Caco-2 (cell line): ENCODE measurements at regions not wholly inside any gene's neighbourhood (a gene's known extent, or its start where the extent isn't known, plus 50 kb on each side); places are given as distances from the start of the nearest gene placed in this dataset.

ENCODE experiments used
- BruUV-seq: library from RNA; stranded (reverse); fragments of 400-500 nt; replicated peaks from 2 replicates; lab custom pipeline; 2021; lab: Mats Ljungman, UMichigan
- CTCF ChIA-PET: fragments of 300-600 bp; sonication (Branson Sonifier 250); formaldehyde crosslinking; loops from one replicate; lab custom pipeline; 2022; ENCODE audit warnings: antibody characterized with exemption; lab: Charles Lee
- POLR2A ChIA-PET: fragments of 300-600 bp; sonication (Branson Sonifier 250); formaldehyde crosslinking; loops from one replicate; lab custom pipeline; 2022; ENCODE audit warnings: antibody characterized with exemption; lab: Charles Lee
- DNase-seq, 2 experiments: peaks; one replicate each; pipeline versions ENCODE4 v3.0.0 to v3.0.0-alpha.2; 2020 to 2022
- H3K27me3 ChIP-seq: replicated peaks from 2 replicates; pipeline ENCODE4 v1.6.0; 2011; ENCODE audit warnings: low read length; ENCODE audit not compliant: control insufficient read depth, insufficient read depth
- H3K36me3 ChIP-seq: 2 replicates; pipeline ENCODE4 v1.5.1; 2011; ENCODE audit warnings: low read length; ENCODE audit not compliant: control insufficient read depth, insufficient read depth
- H3K4me1 ChIP-seq: fragments of 250-450 bp; sonication (Bioruptor Pico); 2 replicates; pipeline ENCODE4 v1.5.1; 2020; ENCODE audit warnings: mild to moderate bottlenecking
- H3K4me3 ChIP-seq: 2 replicates; pipeline ENCODE4 v1.5.1; 2011; ENCODE audit warnings: low read depth, mild to moderate bottlenecking, control low read depth, low read length
- H3K9me3 ChIP-seq: fragments of 250-450 bp; sonication (Bioruptor Pico); 2 replicates; pipeline ENCODE4 v1.5.1; 2020; ENCODE audit warnings: mild to moderate bottlenecking, moderate library complexity
- H3K27ac Mint-ChIP-seq: one replicate; pipeline ENCODE4 v1.8.0; 2022; ENCODE audit warnings: mixed read lengths; ENCODE audit not compliant: unreplicated experiment
- H3K27me3 Mint-ChIP-seq: one replicate; pipeline ENCODE4 v1.8.0; 2022; ENCODE audit warnings: mixed read lengths; ENCODE audit not compliant: insufficient read depth, unreplicated experiment
- H3K36me3 Mint-ChIP-seq: one replicate; pipeline ENCODE4 v1.8.0; 2022; ENCODE audit warnings: mild to moderate bottlenecking, mixed read lengths; ENCODE audit not compliant: insufficient read depth, unreplicated experiment
- H3K4me1 Mint-ChIP-seq: one replicate; pipeline ENCODE4 v1.8.0; 2022; ENCODE audit warnings: low read depth, mixed read lengths; ENCODE audit not compliant: unreplicated experiment
- H3K4me3 Mint-ChIP-seq: one replicate; pipeline ENCODE4 v1.8.0; 2022; ENCODE audit warnings: mild to moderate bottlenecking, moderate library complexity, mixed read lengths; ENCODE audit not compliant: unreplicated experiment
- H3K9me3 Mint-ChIP-seq: one replicate; pipeline ENCODE4 v1.8.0; 2022; ENCODE audit warnings: mixed read lengths; ENCODE audit not compliant: unreplicated experiment
- CTCF ChIP-seq, 2 experiments: fragments of 200-600 bp in 1 of 2; IDR thresholded peaks; 1 replicate in 1 of 2; 2 replicates in 1 of 2; pipeline versions ENCODE4 v1.5.1 to v1.8.0; 2011 to 2022; ENCODE audit warnings: antibody characterized with exemption in 1 of 2, control low read depth in 1 of 2, inconsistent platforms in 1 of 2, low read depth in 1 of 2, low read length in 1 of 2, mild to moderate bottlenecking in 1 of 2, moderate library complexity in 1 of 2; ENCODE audit not compliant: insufficient read depth in 1 of 2, severe bottlenecking in 1 of 2, unreplicated experiment in 1 of 2
- intact Hi-C: fragments of 100-400 bp; cut with micrococcal nuclease; formaldehyde crosslinking; loops from one replicate; pipeline ENCODE4 v1.10.0; 2022; ENCODE audit not compliant: unreplicated experiment

DNA sequence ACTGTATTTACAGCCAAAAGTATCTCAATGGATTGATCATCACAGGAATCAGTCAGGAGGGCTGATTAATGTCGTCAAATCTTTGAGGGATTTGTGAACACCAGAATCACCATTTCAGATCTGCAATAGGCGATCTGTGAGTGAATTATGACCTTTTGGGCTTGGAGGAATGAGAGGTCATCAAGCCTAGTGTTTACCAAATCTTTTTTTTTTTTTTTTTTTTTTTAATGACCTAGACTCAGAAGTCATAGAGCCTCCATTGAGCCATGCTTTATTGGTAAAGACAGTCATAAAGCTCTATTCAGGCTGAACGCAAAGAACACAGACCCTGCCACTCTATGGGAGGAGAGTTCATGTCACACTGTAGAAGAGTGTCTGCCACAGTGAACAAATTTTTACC lies 97.7 kb downstream of the SOCS6 start:
- H3K27me3 ChIP-seq: no peaks in the 10 kb centered on the region
- CTCF ChIA-PET: no interaction called here
- peaks cover 9% of the 10 kb centered on the region; the same call in 1 of the 2 replicates for H3K4me1 ChIP-seq
- H3K9me3 ChIP-seq: no peaks in the 10 kb centered on the region
- intact Hi-C loops: no loop called here
- Mint-ChIP-seq H3K36me3 (no peaks in the 10 kb centered on the region), H3K9me3 (no peaks in the 10 kb centered on the region), H3K27me3 (no peaks in the 10 kb centered on the region), H3K27ac (no peak overlapping the region), H3K4me1 (peaks cover 10% of the 10 kb centered on the region), H3K4me3 (no peak overlapping the region)
- no peak for DNase-seq
- H3K36me3 ChIP-seq: no peaks in the 10 kb centered on the region
- POLR2A ChIA-PET: interaction anchor here (0.7 kb wide), 1 partner anchor 33 kb away, joined by 16 read pairs; no protein-coding TSS in a partner anchor
- no peak overlapping the region for H3K4me3 ChIP-seq
- no TSS peak for BruUV-seq
- no peak for TF ChIP-seq CTCF (IDR thresholded peaks at IDR 0.05; ENCODE audit: insufficient read depth in 1 of 2, low read depth in 1 of 2, low read length in 1 of 2, severe bottlenecking in 1 of 2, unreplicated experiment in 1 of 2)

GRCh38 chr18:70385474-70385873 lies 96.6 kb downstream of the SOCS6 start:
- no peaks in the 10 kb centered on the region for H3K9me3 Mint-ChIP-seq
- no TSS peak for BruUV-seq
- Histone ChIP-seq H3K36me3 (no peaks in the 10 kb centered on the region), H3K9me3 (no peaks in the 10 kb centered on the region), H3K27me3 (no peaks in the 10 kb centered on the region), H3K4me3 (no peak overlapping the region), H3K4me1 (peaks cover 13% of the 10 kb centered on the region)
- no peak overlapping the region for H3K4me3 Mint-ChIP-seq
- intact Hi-C loops: no loop called here
- DNase-seq: no peak
- no peak overlapping the region for H3K27ac Mint-ChIP-seq
- no peaks in the 10 kb centered on the region for H3K27me3 Mint-ChIP-seq
- ChIA-PET POLR2A (no interaction called here), CTCF (no interaction called here)
- H3K36me3 Mint-ChIP-seq: no peaks in the 10 kb centered on the region
- no peak for TF ChIP-seq CTCF (IDR thresholded peaks at IDR 0.05; ENCODE audit: insufficient read depth in 1 of 2, low read depth in 1 of 2, low read length in 1 of 2, severe bottlenecking in 1 of 2, unreplicated experiment in 1 of 2)
- peaks cover 10% of the 10 kb centered on the region for H3K4me1 Mint-ChIP-seq

DNA sequence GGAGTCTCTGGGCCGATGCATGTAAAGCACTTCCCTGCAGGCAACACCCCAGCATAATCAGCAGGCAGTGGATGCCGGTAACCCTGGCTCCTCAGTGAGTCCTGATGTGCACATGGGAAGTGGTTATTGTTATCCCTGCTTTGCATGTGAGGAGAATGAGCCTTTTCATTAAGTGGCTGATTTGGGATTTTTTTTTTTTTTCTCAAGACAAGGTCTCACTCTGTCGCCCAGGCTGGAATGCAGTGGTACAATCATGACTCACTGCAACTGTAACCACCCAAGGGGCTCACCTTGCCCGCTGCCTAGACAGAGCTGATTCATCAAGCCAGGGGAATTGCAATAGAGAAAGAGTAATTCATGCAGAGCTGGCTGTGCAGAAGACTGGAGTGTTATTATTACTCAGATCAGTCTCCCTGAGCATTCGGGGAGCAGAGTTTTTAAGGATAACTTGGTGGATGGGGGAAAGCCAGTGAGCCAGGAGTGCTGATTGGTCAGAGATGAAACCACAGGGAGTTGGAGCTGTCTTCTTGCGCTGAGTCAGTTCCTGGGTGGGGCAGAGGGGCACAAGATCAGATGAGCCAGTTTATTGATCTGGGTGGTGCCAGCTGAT lies 95.4 kb downstream of the SOCS6 start:
- TF ChIP-seq CTCF (IDR thresholded peaks at IDR 0.05; ENCODE audit: insufficient read depth in 1 of 2, low read depth in 1 of 2, low read length in 1 of 2, severe bottlenecking in 1 of 2, unreplicated experiment in 1 of 2): no peak
- no peak overlapping the region for H3K4me3 ChIP-seq
- POLR2A ChIA-PET: no interaction called here
- no peaks in the 10 kb centered on the region for H3K27me3 Mint-ChIP-seq
- H3K9me3 Mint-ChIP-seq: no peaks in the 10 kb centered on the region
- CTCF ChIA-PET: interaction anchor here (0.7 kb wide), 1 partner anchor 49 kb away, joined by 3 read pairs; no protein-coding TSS in a partner anchor
- intact Hi-C loops: loop anchor here (5.0 kb wide), 1 partner anchor 33 kb away; no protein-coding TSS in a partner anchor
- no peaks in the 10 kb centered on the region for H3K36me3 ChIP-seq
- H3K36me3 Mint-ChIP-seq: no peaks in the 10 kb centered on the region
- no TSS peak for BruUV-seq
- H3K27me3 ChIP-seq: no peaks in the 10 kb centered on the region
- H3K4me1 ChIP-seq: peaks cover 22% of the 10 kb centered on the region
- H3K27ac Mint-ChIP-seq: peak overlapping the region; percentile 72
- no peaks in the 10 kb centered on the region for H3K9me3 ChIP-seq
- peak in 1 of 2 experiments; percentile 28 for DNase-seq
- peaks cover 16% of the 10 kb centered on the region for H3K4me1 Mint-ChIP-seq
- H3K4me3 Mint-ChIP-seq: no peak overlapping the region
